Kidney capillary endothelial cell (primary cell): ENCODE measurements at regions not wholly inside any gene's neighbourhood (a gene's known extent, or its start where the extent isn't known, plus 50 kb on each side); places are given as distances from the start of the nearest gene placed in this dataset.

Source experiments
- DNase-seq: peaks from one replicate; pipeline ENCODE4 v3.0.0-alpha.2; 2018; ENCODE audit warnings: low spot score

DNA sequence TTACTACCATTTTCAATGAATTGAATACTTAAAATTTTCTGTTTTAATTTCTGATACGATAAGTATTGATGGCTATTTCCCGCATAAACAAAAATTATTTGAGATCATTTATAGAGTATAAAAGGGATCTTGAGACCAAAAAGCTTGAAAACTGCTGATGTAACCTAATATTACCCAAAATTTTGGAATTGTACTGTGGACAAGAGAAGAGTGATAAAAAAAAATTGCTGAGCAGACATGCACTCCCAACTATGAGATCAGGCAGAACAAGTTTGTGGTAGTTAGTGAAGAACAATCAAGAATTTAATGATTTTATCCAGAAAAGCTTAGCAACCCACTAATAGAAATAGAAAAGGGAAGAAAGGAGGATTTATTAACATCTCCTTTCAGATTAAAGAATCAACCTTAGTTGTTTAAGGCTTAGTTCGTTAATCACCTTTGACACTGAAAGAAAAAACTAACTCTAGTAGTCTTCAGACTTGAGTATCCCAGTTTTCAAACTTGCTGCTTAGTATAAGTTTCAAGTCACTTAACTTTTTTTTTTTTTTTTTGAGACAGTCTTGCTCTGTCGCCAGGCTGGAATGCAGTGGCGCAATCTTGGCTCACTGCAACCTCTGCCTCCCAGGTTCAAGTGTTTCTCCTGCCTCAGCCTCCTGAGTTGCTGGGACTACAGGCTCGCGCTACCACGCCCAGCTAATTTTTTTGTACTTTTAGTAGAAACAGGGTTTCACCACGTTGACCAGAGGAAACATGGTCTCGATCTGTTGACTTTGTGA is 50.6 kb upstream of the ZC3HAV1 start:
- no peak for DNase-seq

DNA sequence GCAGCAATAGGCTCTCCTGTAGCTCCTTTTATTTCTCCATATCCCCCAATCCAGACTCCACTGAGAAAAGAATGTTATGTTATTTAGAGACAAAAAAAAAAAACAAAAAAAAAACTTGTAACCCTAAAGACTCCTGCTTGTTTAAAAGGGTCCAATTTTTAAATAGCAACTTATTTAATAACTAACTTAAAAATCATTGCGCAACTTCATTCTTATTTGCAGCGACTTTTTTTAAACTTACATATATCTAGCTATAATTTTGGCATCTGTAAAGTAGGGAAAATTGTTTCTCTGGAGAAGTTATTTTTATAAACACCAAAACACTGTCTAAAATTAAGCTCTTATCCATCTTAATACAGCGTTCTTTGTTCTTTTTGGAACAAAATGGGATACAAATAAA is 59.0 kb upstream of the ZC3HAV1 start:
- DNase-seq = no peak

GRCh38 chr7:139169816-139170215 is 60.3 kb upstream of the ZC3HAV1 start:
- no peak for DNase-seq

DNA sequence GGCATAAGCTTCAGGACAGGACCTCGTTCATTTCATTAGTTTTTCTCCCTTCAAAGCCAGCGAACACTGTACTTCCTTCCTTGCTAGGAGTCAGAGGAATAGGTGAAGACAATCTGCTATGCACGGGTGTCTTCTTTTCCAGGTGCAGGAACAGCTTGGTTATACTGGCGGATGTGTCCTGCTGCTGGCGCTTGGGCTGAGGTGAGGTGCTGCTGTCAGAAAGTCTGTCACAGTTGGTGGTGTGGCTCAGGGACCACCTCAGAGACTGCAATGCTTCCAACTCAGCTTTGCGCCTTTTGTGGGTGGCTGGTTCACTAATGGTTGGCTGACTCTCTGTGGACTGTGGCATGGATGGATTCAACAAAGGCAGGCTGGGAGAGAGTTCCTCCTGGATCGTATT is 58.3 kb upstream of the UBN2 start:
- no peak for DNase-seq

GRCh38 chr7:139177696-139178095 is 53.3 kb upstream of the UBN2 start:
- no peak for DNase-seq

- DNase-seq = peak; percentile 21
These were observed 50.2 kb upstream of the UBN2 start for GRCh38 chr7:139180700-139181311.
